Body of pancreas (tissue), 4 donors: ENCODE measurements at regions not wholly inside any gene's neighbourhood (a gene's known extent, or its start where the extent isn't known, plus 50 kb on each side); places are given as distances from the start of the nearest gene placed in this dataset.
"Not testable (repeated sequence)": the region's sequence is repeated elsewhere in the genome, so short reads cannot be mapped to it uniquely, and the experiment has no call there.

ENCODE experiments used
- ATAC-seq: fragments of 150-250 bp; one replicate; pipeline ENCODE4 v1.9.1; 2016
- DNase-seq, 4 donors: peaks; one replicate each; pipeline ENCODE4 v3.0.0-alpha.2; 2019
- H3K27ac ChIP-seq, 4 donors: fragments of 200-600 bp; sonication (generic); 1 replicate in 3 of 4; 2 replicates in 1 of 4; pipeline versions ENCODE4 v1.5.1 to v1.6.1; 2016 to 2019; ENCODE audit warnings: mild to moderate bottlenecking in 1 of 4, mixed read lengths in 1 of 4, moderate library complexity in 1 of 4
- H3K27me3 ChIP-seq, 2 donors: fragments of 200-600 bp; sonication (generic); one replicate each; pipeline ENCODE4 v1.6.0; 2016; ENCODE audit warnings: mild to moderate bottlenecking in 1 of 2
- H3K36me3 ChIP-seq, 2 donors: fragments of 200-600 bp; sonication (generic); replicated peaks in 1 of 2; 2 replicates each; pipeline ENCODE4 v1.5.1; 2016; ENCODE audit warnings: low read depth in 2 of 2; ENCODE audit not compliant: insufficient read depth in 1 of 2
- H3K4me1 ChIP-seq: fragments of 200-600 bp; sonication (generic); one replicate; pipeline ENCODE4 v1.6.0; 2016
- H3K4me3 ChIP-seq, 2 donors: fragments of 200-600 bp; sonication (generic); 1 replicate in 1 of 2; 2 replicates in 1 of 2; pipeline ENCODE4 v1.5.1; 2016 to 2019
- H3K9me3 ChIP-seq, 3 donors: fragments of 200-600 bp; sonication (generic); 1 replicate in 2 of 3; 2 replicates in 1 of 3; pipeline ENCODE4 v1.5.1; 2016
- POLR2A ChIP-seq, 3 donors: fragments of 450-650 bp; IDR thresholded peaks; one replicate each; pipeline ENCODE4 v1.6.1; 2016; ENCODE audit warnings: antibody characterized with exemption in 3 of 3, mild to moderate bottlenecking in 2 of 3
- WGBS, 2 donors: methylation state at CpG; one replicate each; pipeline ENCODE4 v1.1.5; 2017; 5-methylcytosine and 5-hydroxymethylcytosine counted together
- intact Hi-C: fragments of 100-400 bp; cut with DNase I; formaldehyde crosslinking; loops from one replicate; pipeline ENCODE4 v1.15.1; 2023
- TF ChIP-seq, protein P1 (sequence below), 7 experiments: fragments of 450-650 bp in 4 of 7; fragments of 200-600 bp in 3 of 7; sonication (generic) in 3 of 7; IDR thresholded peaks; one replicate each; pipeline ENCODE4 v1.5.1; 2016 to 2019; ENCODE audit warnings: antibody characterized with exemption in 7 of 7

DNA sequence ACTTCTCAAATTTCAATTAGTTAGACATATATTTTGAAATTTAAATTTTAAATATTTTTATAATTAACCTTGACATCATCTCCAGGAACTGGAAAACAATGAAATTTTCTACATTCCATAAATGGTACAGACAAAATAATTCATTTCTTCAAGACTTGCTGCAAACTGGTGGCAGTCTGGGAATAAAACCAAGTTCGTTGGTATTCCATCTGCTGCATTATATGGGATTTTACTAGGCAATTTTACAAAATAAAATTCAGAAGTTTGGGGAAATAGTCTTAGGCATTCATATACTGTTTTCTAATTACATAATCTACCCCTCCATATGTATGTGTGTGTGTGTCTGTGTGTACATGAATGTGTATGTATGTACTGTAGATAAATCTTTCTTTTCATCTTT lies 984.6 kb upstream of the KCND2 start:
- intact Hi-C loops: no loop called here
- no peaks in the 10 kb centered on the region for H3K9me3 ChIP-seq

DNA sequence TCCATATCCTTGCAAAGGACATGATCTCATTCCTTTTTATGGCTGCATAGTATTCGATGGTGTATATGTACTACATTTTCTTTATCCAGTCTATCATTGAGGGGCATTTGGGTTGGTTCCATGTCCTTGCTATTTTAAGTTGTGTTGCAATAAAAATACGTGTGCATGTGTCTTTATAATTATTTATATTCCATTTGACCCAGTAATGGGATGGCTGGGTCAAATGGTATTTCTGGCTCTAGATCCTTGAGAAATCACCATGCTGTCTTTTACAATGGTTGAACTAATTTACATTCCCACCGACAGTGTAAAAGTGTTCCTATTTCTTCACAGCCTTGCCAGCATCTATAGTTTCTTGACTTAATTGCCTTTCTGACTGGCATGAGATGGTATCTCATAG lies 972.6 kb upstream of the KCND2 start:
- ATAC-seq, H3K9me3 ChIP-seq, H3K27me3 ChIP-seq, DNase-seq, H3K27ac ChIP-seq, H3K4me3 ChIP-seq, H3K36me3 ChIP-seq, H3K4me1 ChIP-seq, intact Hi-C loops: not testable (repeated sequence)
- 55 to 60% methylated on average over 3 of the region's 3 CpGs for WGBS, 2 donors

More for the DNA sequence above, 984.6 kb upstream of the KCND2 start:
- no peaks in the 10 kb centered on the region for H3K36me3 ChIP-seq
- H3K4me3 ChIP-seq: no peak overlapping the region
- no peaks in the 10 kb centered on the region for H3K27me3 ChIP-seq
- no peak overlapping the region for H3K27ac ChIP-seq
- WGBS, 2 donors: 53 to 65% methylated on average over 1 of the region's 1 CpG
- no peaks in the 10 kb centered on the region for H3K4me1 ChIP-seq
- ATAC-seq: no peak
- TF ChIP-seq, protein P1, sequence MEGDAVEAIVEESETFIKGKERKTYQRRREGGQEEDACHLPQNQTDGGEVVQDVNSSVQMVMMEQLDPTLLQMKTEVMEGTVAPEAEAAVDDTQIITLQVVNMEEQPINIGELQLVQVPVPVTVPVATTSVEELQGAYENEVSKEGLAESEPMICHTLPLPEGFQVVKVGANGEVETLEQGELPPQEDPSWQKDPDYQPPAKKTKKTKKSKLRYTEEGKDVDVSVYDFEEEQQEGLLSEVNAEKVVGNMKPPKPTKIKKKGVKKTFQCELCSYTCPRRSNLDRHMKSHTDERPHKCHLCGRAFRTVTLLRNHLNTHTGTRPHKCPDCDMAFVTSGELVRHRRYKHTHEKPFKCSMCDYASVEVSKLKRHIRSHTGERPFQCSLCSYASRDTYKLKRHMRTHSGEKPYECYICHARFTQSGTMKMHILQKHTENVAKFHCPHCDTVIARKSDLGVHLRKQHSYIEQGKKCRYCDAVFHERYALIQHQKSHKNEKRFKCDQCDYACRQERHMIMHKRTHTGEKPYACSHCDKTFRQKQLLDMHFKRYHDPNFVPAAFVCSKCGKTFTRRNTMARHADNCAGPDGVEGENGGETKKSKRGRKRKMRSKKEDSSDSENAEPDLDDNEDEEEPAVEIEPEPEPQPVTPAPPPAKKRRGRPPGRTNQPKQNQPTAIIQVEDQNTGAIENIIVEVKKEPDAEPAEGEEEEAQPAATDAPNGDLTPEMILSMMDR (IDR thresholded peaks at IDR 0.05): no peak
- no peak for TF ChIP-seq POLR2A (IDR thresholded peaks at IDR 0.05)
- no peak for DNase-seq

DNA sequence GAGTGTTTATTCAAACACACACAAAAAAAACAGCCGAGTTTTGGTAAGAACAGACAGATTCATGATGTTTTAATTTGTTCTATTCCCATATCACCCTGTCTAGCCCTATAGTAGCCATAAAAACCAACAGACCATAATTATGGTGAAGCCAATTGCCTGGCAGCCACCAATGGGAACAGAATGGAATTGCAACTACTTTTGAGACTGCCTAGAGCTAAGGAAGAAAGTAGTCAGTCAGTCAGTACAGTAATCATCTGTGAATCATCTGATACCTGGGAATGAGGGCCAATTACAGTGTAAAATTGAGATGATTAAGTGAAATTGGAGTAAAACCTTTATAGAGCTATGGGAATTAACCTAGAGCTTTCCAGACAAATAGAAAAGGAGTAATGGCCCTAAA lies 952.7 kb upstream of the KCND2 start:
- no peaks in the 10 kb centered on the region for H3K9me3 ChIP-seq
- no peak overlapping the region for H3K27ac ChIP-seq
- H3K4me1 ChIP-seq: no peaks in the 10 kb centered on the region
- H3K4me3 ChIP-seq: no peak overlapping the region
- no peak for DNase-seq
- H3K27me3 ChIP-seq: no peaks in the 10 kb centered on the region
- no peak for ATAC-seq
- intact Hi-C loops: no loop called here
- no peak for TF ChIP-seq POLR2A (IDR thresholded peaks at IDR 0.05)
- TF ChIP-seq, protein P1 (IDR thresholded peaks at IDR 0.05): no peak
- no peaks in the 10 kb centered on the region for H3K36me3 ChIP-seq
- 13 to 37% methylated on average over 1 of the region's 1 CpG for WGBS, 2 donors

DNA sequence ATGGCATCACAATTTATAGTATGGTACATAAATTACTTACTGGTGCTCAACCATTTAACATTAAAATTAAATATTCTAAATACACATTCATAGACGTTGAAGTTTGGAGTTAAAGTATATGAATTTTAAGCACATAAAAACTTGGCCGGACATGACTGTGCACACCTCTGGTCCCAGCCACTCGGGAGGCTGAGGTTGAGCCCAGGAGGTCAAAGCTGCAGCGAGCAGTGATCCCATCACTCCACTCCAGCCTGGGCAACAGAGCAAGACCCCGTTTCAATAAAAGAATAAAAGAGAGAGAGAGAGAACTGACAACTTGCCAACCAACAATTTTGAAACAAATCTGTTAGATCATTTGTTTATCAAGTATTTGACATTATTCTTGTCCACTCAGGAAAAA lies 943.3 kb upstream of the KCND2 start:
- H3K27ac ChIP-seq: no peak overlapping the region
- WGBS, 2 donors: 69 to 71% methylated on average over 5 of the region's 5 CpGs

DNA sequence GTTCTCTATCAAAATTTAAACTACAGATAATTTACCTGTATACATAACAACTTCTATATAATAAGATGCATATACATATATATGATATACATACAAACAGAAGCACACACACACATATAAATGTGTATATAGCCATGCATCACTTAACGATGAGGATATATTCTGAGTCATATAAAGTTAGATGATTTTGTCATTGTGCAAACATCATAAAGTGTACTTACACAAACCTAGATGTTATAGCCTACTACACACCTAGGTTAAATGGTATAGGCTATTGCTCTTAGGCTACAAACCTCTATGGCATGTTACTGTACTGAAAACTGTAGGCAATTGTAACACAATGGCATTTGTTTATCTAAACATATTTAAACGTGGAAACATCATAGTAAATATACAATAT lies 937.6 kb upstream of the KCND2 start:
- no peak for TF ChIP-seq POLR2A (IDR thresholded peaks at IDR 0.05)
- TF ChIP-seq, protein P1 (IDR thresholded peaks at IDR 0.05): no peak
- no peaks in the 10 kb centered on the region for H3K9me3 ChIP-seq
- H3K4me3 ChIP-seq: no peak overlapping the region
- no peaks in the 10 kb centered on the region for H3K27me3 ChIP-seq
- ATAC-seq: no peak
- H3K36me3 ChIP-seq: no peaks in the 10 kb centered on the region
- no peak for DNase-seq
- H3K27ac ChIP-seq: no peak overlapping the region
- no peaks in the 10 kb centered on the region for H3K4me1 ChIP-seq
- intact Hi-C loops: no loop called here
- 43 to 56% methylated on average over 2 of the region's 2 CpGs for WGBS, 2 donors

More for the DNA sequence above, 943.3 kb upstream of the KCND2 start:
- TF ChIP-seq, protein P1 (IDR thresholded peaks at IDR 0.05): no peak
- no peak for TF ChIP-seq POLR2A (IDR thresholded peaks at IDR 0.05)
- Histone ChIP-seq H3K4me1 (no peaks in the 10 kb centered on the region), H3K36me3 (no peaks in the 10 kb centered on the region), H3K4me3 (no peak overlapping the region), H3K27me3 (no peaks in the 10 kb centered on the region), H3K9me3 (no peaks in the 10 kb centered on the region)
- no peak for ATAC-seq
- intact Hi-C loops: no loop called here
- no peak for DNase-seq
